Uterus (tissue), 2 donors: ENCODE measurements at regions not wholly inside any gene's neighbourhood (a gene's known extent, or its start where the extent isn't known, plus 50 kb on each side); places are given as distances from the start of the nearest gene placed in this dataset.

ENCODE experiments used
- CTCF ChIP-seq, 4 experiments: fragments of 200-600 bp in 2 of 4; fragments of 450-650 bp in 2 of 4; sonication (generic) in 2 of 4; IDR thresholded peaks; one replicate each; pipeline ENCODE4 v1.5.1; 2016 to 2019; ENCODE audit warnings: antibody characterized with exemption in 4 of 4, mild to moderate bottlenecking in 2 of 4, moderate library complexity in 1 of 4
- POLR2A ChIP-seq, 2 donors: fragments of 450-650 bp; IDR thresholded peaks; one replicate each; pipeline ENCODE4 v1.6.1; 2016; ENCODE audit warnings: antibody characterized with exemption in 2 of 2, mild to moderate bottlenecking in 1 of 2, moderate library complexity in 1 of 2

GRCh38 chr3:25854214-25854613, 64.3 kb downstream of the OXSM start:
- no peak for TF ChIP-seq CTCF (IDR thresholded peaks at IDR 0.05)
- TF ChIP-seq POLR2A (IDR thresholded peaks at IDR 0.05) = no peak
